ENCODE measurements at regions not wholly inside any gene's neighbourhood (a gene's known extent, or its start where the extent isn't known, plus 50 kb on each side); places are given as distances from the start of the nearest gene placed in this dataset.

GRCh38 chr20:4597215-4597614 is 89.0 kb upstream of the PRNP start:
- TF ChIP-seq CTCF (IDR thresholded peaks at IDR 0.05; ENCODE audit: low read length) (no peak), EZH2 (IDR thresholded peaks at IDR 0.05; ENCODE audit: borderline replicate concordance, low read length) (no peak)
